BE2C (cell line): ENCODE measurements at regions not wholly inside any gene's neighbourhood (a gene's known extent, or its start where the extent isn't known, plus 50 kb on each side); places are given as distances from the start of the nearest gene placed in this dataset.

ENCODE experiments used
- DNase-seq: peaks from one replicate; pipeline ENCODE4 v3.0.0-alpha.2; 2020
- H3K27me3 ChIP-seq: fragments of 250-450 bp; sonication (Bioruptor Pico); 2 replicates; pipeline ENCODE4 v1.5.1; 2020; ENCODE audit warnings: mild to moderate bottlenecking
- H3K36me3 ChIP-seq: fragments of 250-450 bp; sonication (Bioruptor Pico); 2 replicates; pipeline ENCODE4 v1.5.1; 2020; ENCODE audit warnings: mild to moderate bottlenecking
- H3K4me1 ChIP-seq: fragments of 250-450 bp; sonication (Bioruptor Pico); 2 replicates; pipeline ENCODE4 v1.5.1; 2020
- H3K4me3 ChIP-seq: 2 replicates; pipeline ENCODE4 v1.5.1; 2011; ENCODE audit warnings: low read depth, low read length
- H3K9me3 ChIP-seq: fragments of 250-450 bp; sonication (Bioruptor Pico); 2 replicates; pipeline ENCODE4 v1.5.1; 2020
- TF ChIP-seq, protein P1 (sequence below): IDR thresholded peaks from 2 replicates; pipeline ENCODE4 v1.5.1; 2012; ENCODE audit warnings: mild to moderate bottlenecking, low read depth, low read length

DNA sequence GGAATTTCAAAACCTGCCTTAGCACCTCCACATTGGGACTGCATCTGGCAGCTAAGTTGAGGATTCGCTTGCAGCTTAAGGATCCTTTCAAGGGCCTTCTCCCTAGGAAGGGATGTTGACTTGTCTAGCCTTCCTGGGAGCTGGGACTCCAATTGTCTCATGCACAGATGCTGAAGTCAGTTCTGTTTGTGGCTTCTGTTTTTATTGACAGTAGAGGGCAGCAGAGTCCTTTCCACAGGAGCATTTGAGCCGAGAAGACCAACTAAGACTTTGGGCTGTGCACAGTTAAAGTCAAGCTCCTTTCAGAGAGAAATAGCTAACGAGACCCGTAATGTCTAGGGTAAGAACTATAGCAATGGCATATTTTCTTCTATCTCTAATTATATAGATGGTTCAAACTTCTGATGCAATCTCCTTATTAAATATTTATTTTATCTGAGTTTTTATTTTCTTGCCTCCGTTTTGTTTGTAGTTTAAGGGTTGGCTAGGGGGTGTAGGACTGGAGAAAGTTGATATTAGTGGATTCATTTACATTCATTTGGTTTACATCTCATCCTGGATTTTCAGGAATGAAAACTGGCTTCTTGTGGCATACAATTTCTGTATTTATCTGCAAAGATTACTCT, 59.7 kb upstream of the KBTBD8 start:
- TF ChIP-seq, protein P1, sequence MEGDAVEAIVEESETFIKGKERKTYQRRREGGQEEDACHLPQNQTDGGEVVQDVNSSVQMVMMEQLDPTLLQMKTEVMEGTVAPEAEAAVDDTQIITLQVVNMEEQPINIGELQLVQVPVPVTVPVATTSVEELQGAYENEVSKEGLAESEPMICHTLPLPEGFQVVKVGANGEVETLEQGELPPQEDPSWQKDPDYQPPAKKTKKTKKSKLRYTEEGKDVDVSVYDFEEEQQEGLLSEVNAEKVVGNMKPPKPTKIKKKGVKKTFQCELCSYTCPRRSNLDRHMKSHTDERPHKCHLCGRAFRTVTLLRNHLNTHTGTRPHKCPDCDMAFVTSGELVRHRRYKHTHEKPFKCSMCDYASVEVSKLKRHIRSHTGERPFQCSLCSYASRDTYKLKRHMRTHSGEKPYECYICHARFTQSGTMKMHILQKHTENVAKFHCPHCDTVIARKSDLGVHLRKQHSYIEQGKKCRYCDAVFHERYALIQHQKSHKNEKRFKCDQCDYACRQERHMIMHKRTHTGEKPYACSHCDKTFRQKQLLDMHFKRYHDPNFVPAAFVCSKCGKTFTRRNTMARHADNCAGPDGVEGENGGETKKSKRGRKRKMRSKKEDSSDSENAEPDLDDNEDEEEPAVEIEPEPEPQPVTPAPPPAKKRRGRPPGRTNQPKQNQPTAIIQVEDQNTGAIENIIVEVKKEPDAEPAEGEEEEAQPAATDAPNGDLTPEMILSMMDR: peak; percentile 90
- no peaks in the 10 kb centered on the region; the same call in 1 of the 2 replicates for H3K27me3 ChIP-seq
- H3K36me3 ChIP-seq: no peaks in the 10 kb centered on the region
- peak; percentile 39 for DNase-seq
- H3K9me3 ChIP-seq: no peaks in the 10 kb centered on the region
- H3K4me3 ChIP-seq: no peak overlapping the region
- H3K4me1 ChIP-seq: no peaks in the 10 kb centered on the region

DNA sequence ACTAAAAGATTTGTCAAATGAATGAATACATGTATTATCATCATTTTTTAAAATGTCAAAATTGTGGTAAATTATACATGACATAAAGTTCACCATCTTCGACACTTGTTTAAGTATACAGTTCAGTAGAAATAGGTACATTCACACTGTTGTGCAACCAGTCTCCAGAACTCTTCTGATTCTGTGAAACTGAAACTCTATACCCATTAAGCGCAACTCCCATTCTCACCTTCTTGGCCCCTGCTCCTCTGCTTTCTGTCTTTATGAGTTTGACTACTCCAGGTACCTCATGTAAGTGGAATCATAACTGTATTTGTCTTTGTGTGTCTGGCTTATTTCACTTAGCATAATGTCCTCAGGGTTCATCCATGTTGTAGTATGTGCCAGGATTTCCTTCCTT, 50.1 kb upstream of the KBTBD8 start:
- TF ChIP-seq, protein P1: no peak
- DNase-seq: no peak
- no peaks in the 10 kb centered on the region for H3K9me3 ChIP-seq
- no peaks in the 10 kb centered on the region for H3K36me3 ChIP-seq
- H3K4me1 ChIP-seq: no peaks in the 10 kb centered on the region
- no peak overlapping the region for H3K4me3 ChIP-seq
- peaks cover 2% of the 10 kb centered on the region for H3K27me3 ChIP-seq
